Spleen (tissue), 11 donors: ENCODE measurements at regions not wholly inside any gene's neighbourhood (a gene's known extent, or its start where the extent isn't known, plus 50 kb on each side); places are given as distances from the start of the nearest gene placed in this dataset.

ENCODE experiments used
- DNase-seq: peaks from one replicate; pipeline ENCODE4 v3.0.0-alpha.2; 2020
- H3K27ac ChIP-seq, 8 donors: fragments of 200-600 bp; sonication (generic) in 7 of 8; 1 replicate in 4 of 8; 2 replicates in 4 of 8; pipeline versions ENCODE4 v1.5.0 to v1.8.0; 2016 to 2021; ENCODE audit warnings: inconsistent platforms in 4 of 8, mild to moderate bottlenecking in 4 of 8, moderate library complexity in 1 of 8
- H3K27me3 ChIP-seq, 7 donors: fragments of 200-600 bp; sonication (generic) in 6 of 7; replicated peaks in 1 of 7; 1 replicate in 4 of 7; 2 replicates in 3 of 7; pipeline versions ENCODE4 v1.5.0 to v1.8.0; 2016 to 2021; ENCODE audit warnings: inconsistent platforms in 3 of 7, mild to moderate bottlenecking in 1 of 7
- H3K36me3 ChIP-seq, 6 donors: fragments of 200-600 bp; sonication (generic) in 5 of 6; 1 replicate in 4 of 6; 2 replicates in 2 of 6; pipeline versions ENCODE4 v1.5.0 to v1.8.0; 2016 to 2021; ENCODE audit warnings: inconsistent platforms in 2 of 6
- H3K4me1 ChIP-seq, 6 donors: fragments of 200-600 bp; sonication (generic) in 5 of 6; 1 replicate in 3 of 6; 2 replicates in 3 of 6; pipeline versions ENCODE4 v1.5.0 to v1.8.0; 2016 to 2021; ENCODE audit warnings: inconsistent platforms in 3 of 6
- H3K4me3 ChIP-seq, 8 donors: fragments of 200-600 bp; sonication (generic) in 7 of 8; 1 replicate in 4 of 8; 2 replicates in 4 of 8; pipeline versions ENCODE4 v1.5.0 to v1.8.0; 2016 to 2021; ENCODE audit warnings: inconsistent platforms in 4 of 8, mild to moderate bottlenecking in 4 of 8, moderate library complexity in 2 of 8
- H3K9me3 ChIP-seq, 8 donors: fragments of 200-600 bp; sonication (generic) in 7 of 8; 1 replicate in 4 of 8; 2 replicates in 4 of 8; pipeline versions ENCODE4 v1.5.0 to v1.8.0; 2016 to 2021; ENCODE audit warnings: inconsistent platforms in 4 of 8
- CTCF ChIP-seq, 11 experiments: fragments of 200-600 bp in 7 of 11; fragments of 450-650 bp in 4 of 11; sonication (generic) in 4 of 11; IDR thresholded peaks in 8 of 11; conservative IDR thresholded peaks in 3 of 11; 1 replicate in 7 of 11; 2 replicates in 4 of 11; pipeline versions ENCODE4 v1.4.0 to v1.8.0; 2016 to 2021; ENCODE audit warnings: antibody characterized with exemption in 11 of 11, inconsistent platforms in 4 of 11, mild to moderate bottlenecking in 1 of 11
- POLR2A ChIP-seq, 3 donors: fragments of 450-650 bp; IDR thresholded peaks; one replicate each; pipeline ENCODE4 v1.5.1; 2017; ENCODE audit warnings: antibody characterized with exemption in 3 of 3, mild to moderate bottlenecking in 1 of 3
- POLR2AphosphoS5 ChIP-seq, 3 donors: sonication (generic); formaldehyde crosslinking; IDR thresholded peaks; one replicate each; pipeline ENCODE4 v1.5.1; 2017; ENCODE audit warnings: antibody characterized with exemption in 3 of 3
- WGBS, 5 donors: extraction: QIAGEN DNeasy Blood & Tissue Kit in 3 of 5; methylation state at CpG; one replicate each; pipeline versions ENCODE4 v1.1.5 to v1.1.7; 2013 to 2018; 5-methylcytosine and 5-hydroxymethylcytosine counted together
- intact Hi-C: fragments of 100-400 bp; cut with DNase I; formaldehyde crosslinking; loops from one replicate; pipeline ENCODE4 v1.15.0; 2023; ENCODE audit warnings: low total_unique reads
- donor health status: healthy with polysubstance abuse.
- donor health status: DM: no; HTN: no; CAD: no; lungs with moderate emphysema.
- donor health status: DM: no; HTN: no; CAD: no.
- donor health status: Bipolar disorder and iron deficiency.
- donor health status: healthy.
- donor health status: DM: no; HTN: no; CAD: no.
- donor health status: DM: yes; HTN: yes; CAD: no.

- Histone ChIP-seq H3K27me3 (no peaks in the 10 kb centered on the region), H3K4me1 (no peaks in the 10 kb centered on the region), H3K9me3 (no peaks in the 10 kb centered on the region), H3K36me3 (no peaks in the 10 kb centered on the region), H3K27ac (no peak overlapping the region), H3K4me3 (no peak overlapping the region)
- TF ChIP-seq POLR2A (IDR thresholded peaks at IDR 0.05) (no peak), CTCF (IDR thresholded peaks at IDR 0.05 in 8 of 11, conservative IDR thresholded peaks at IDR 0.05 in 3 of 11) (no peak), POLR2AphosphoS5 (IDR thresholded peaks at IDR 0.05) (no peak)
- DNase-seq: no peak
- intact Hi-C loops: no loop called here
Observed at GRCh38 chr5:158245513-158245912, 386.6 kb upstream of the CLINT1 start.

- Histone ChIP-seq H3K9me3 (no peaks in the 10 kb centered on the region), H3K36me3 (no peaks in the 10 kb centered on the region), H3K27ac (no peak overlapping the region), H3K4me3 (no peak overlapping the region), H3K27me3 (no peaks in the 10 kb centered on the region), H3K4me1 (no peaks in the 10 kb centered on the region)
- whole genome bisulfite sequencing, 5 donors: 75 to 92% (median 84%) methylated on average over 3 of the region's 3 CpGs
- no peak for TF ChIP-seq CTCF (IDR thresholded peaks at IDR 0.05 in 8 of 11, conservative IDR thresholded peaks at IDR 0.05 in 3 of 11)
- no peak for TF ChIP-seq POLR2A (IDR thresholded peaks at IDR 0.05)
- TF ChIP-seq POLR2AphosphoS5 (IDR thresholded peaks at IDR 0.05): no peak
- DNase-seq: no peak
- intact Hi-C loops: no loop called here
Observed at GRCh38 chr5:158244882-158245281, 385.9 kb upstream of the CLINT1 start.

- H3K4me1 ChIP-seq: peaks cover 0 to 17% (median 6%) of the 10 kb centered on the region in 6 donors
- no peaks in the 10 kb centered on the region for H3K27me3 ChIP-seq
- intact Hi-C loops: no loop called here
- H3K4me3 ChIP-seq: no peak overlapping the region
- WGBS, 5 donors: 51 to 69% (median 66%) methylated on average over 3 of the region's 3 CpGs
- H3K9me3 ChIP-seq: no peaks in the 10 kb centered on the region
- no peaks in the 10 kb centered on the region for H3K36me3 ChIP-seq
- no peak for TF ChIP-seq POLR2AphosphoS5 (IDR thresholded peaks at IDR 0.05)
- no peak for TF ChIP-seq CTCF (IDR thresholded peaks at IDR 0.05 in 8 of 11, conservative IDR thresholded peaks at IDR 0.05 in 3 of 11)
- TF ChIP-seq POLR2A (IDR thresholded peaks at IDR 0.05): no peak
- no peak overlapping the region for H3K27ac ChIP-seq
- no peak for DNase-seq
Observed at GRCh38 chr5:158236511-158237335, 377.8 kb upstream of the CLINT1 start.

GRCh38 chr5:158235159-158235547 lies 376.2 kb upstream of the CLINT1 start:
- Histone ChIP-seq H3K9me3 (no peaks in the 10 kb centered on the region), H3K27ac (no peak overlapping the region), H3K4me3 (no peak overlapping the region), H3K27me3 (no peaks in the 10 kb centered on the region), H3K4me1 (peaks cover 0 to 17% (median 6%) of the 10 kb centered on the region in 6 donors), H3K36me3 (no peaks in the 10 kb centered on the region)
- intact Hi-C loops: no loop called here
- 72 to 84% (median 77%) methylated on average over 4 of the region's 4 CpGs for WGBS, 5 donors
- TF ChIP-seq POLR2AphosphoS5 (IDR thresholded peaks at IDR 0.05): no peak
- no peak for TF ChIP-seq POLR2A (IDR thresholded peaks at IDR 0.05)
- no peak for TF ChIP-seq CTCF (IDR thresholded peaks at IDR 0.05 in 8 of 11, conservative IDR thresholded peaks at IDR 0.05 in 3 of 11)
- no peak for DNase-seq
